Adrenal gland (tissue), 9 donors: ENCODE measurements at regions not wholly inside any gene's neighbourhood (a gene's known extent, or its start where the extent isn't known, plus 50 kb on each side); places are given as distances from the start of the nearest gene placed in this dataset.

Source experiments
- DNase-seq, 7 donors: peaks; one replicate each; pipeline ENCODE4 v3.0.0-alpha.2; 2019 to 2020
- H3K27ac ChIP-seq, 5 donors: fragments of 200-600 bp; sonication (generic) in 4 of 5; 1 replicate in 3 of 5; 2 replicates in 2 of 5; pipeline versions ENCODE4 v1.5.1 to v1.8.0; 2016 to 2020; ENCODE audit warnings: mild to moderate bottlenecking in 1 of 5
- H3K27me3 ChIP-seq: fragments of 200-600 bp; 2 replicates; pipeline ENCODE4 v1.8.0; 2021
- H3K36me3 ChIP-seq, 2 donors: fragments of 200-600 bp; replicated peaks in 1 of 2; 1 replicate in 1 of 2; 2 replicates in 1 of 2; pipeline versions ENCODE4 v1.5.1 to v1.8.0; 2018 to 2022
- H3K4me1 ChIP-seq, 2 donors: fragments of 200-600 bp; replicated peaks in 1 of 2; 1 replicate in 1 of 2; 2 replicates in 1 of 2; pipeline versions ENCODE4 v1.5.1 to v1.8.0; 2018 to 2021
- H3K4me3 ChIP-seq, 4 donors: fragments of 200-600 bp; sonication (generic) in 3 of 4; one replicate each; pipeline ENCODE4 v1.5.1; 2016 to 2018
- H3K9me3 ChIP-seq, 3 donors: fragments of 200-600 bp; sonication (generic) in 1 of 3; replicated peaks in 1 of 3; 1 replicate in 2 of 3; 2 replicates in 1 of 3; pipeline versions ENCODE4 v1.5.1 to v1.8.0; 2016 to 2021
- POLR2A ChIP-seq, 2 donors: fragments of 450-650 bp; IDR thresholded peaks; one replicate each; pipeline ENCODE4 v1.6.1; 2017; ENCODE audit warnings: antibody characterized with exemption in 2 of 2, mild to moderate bottlenecking in 2 of 2, moderate library complexity in 1 of 2
- WGBS, 4 donors: extraction: QIAGEN DNeasy Blood & Tissue Kit in 2 of 4; methylation state at CpG; one replicate each; pipeline versions ENCODE4 v1.1.5 to v1.1.7; 2013 to 2017; 5-methylcytosine and 5-hydroxymethylcytosine counted together
- intact Hi-C, 2 donors: fragments of 100-400 bp; cut with DNase I; formaldehyde crosslinking; loops; one replicate each; pipeline versions ENCODE4 v1.14.1 to v1.15.0; 2022 to 2023
- TF ChIP-seq, protein P1 (sequence below), 6 experiments: fragments of 450-650 bp in 4 of 6; fragments of 200-600 bp in 2 of 6; sonication (generic) in 1 of 6; IDR thresholded peaks; 1 replicate in 5 of 6; 2 replicates in 1 of 6; pipeline versions ENCODE4 v1.5.1 to v1.8.0; 2016 to 2021; ENCODE audit warnings: antibody characterized with exemption in 6 of 6, mild to moderate bottlenecking in 2 of 6, moderate library complexity in 1 of 6
- donor health status: healthy with polysubstance abuse.
- donor health status: Bipolar disorder and iron deficiency.
- donor health status: DM: yes; HTN: yes; CAD: no.
- donor health status: DM: no; HTN: no; CAD: no.
- donor health status: DM: no; HTN: no; CAD: no.

DNA sequence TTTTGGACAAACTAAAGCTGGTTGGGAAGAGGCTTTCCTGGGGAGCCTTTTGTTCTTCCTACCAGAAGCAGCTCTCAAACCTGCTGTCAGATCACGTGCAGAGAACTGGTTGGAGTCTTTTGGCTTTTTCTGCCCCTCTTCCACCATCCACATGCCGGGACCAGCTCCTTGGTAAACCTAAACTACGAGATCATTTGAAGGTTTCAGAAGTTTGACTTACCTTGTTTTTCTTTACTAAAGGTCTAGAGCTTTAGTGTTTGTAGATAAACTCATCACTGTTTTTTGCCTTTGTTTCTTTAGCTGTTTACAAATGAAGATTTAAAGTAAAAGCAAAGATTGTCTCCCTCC, 113.4 kb downstream of the HLX start:
- no peaks in the 10 kb centered on the region for H3K4me1 ChIP-seq
- H3K4me3 ChIP-seq = no peak overlapping the region
- H3K36me3 ChIP-seq = no peaks in the 10 kb centered on the region
- TF ChIP-seq, protein P1, sequence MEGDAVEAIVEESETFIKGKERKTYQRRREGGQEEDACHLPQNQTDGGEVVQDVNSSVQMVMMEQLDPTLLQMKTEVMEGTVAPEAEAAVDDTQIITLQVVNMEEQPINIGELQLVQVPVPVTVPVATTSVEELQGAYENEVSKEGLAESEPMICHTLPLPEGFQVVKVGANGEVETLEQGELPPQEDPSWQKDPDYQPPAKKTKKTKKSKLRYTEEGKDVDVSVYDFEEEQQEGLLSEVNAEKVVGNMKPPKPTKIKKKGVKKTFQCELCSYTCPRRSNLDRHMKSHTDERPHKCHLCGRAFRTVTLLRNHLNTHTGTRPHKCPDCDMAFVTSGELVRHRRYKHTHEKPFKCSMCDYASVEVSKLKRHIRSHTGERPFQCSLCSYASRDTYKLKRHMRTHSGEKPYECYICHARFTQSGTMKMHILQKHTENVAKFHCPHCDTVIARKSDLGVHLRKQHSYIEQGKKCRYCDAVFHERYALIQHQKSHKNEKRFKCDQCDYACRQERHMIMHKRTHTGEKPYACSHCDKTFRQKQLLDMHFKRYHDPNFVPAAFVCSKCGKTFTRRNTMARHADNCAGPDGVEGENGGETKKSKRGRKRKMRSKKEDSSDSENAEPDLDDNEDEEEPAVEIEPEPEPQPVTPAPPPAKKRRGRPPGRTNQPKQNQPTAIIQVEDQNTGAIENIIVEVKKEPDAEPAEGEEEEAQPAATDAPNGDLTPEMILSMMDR (IDR thresholded peaks at IDR 0.05) = no peak
- no peak for TF ChIP-seq POLR2A (IDR thresholded peaks at IDR 0.05)
- intact Hi-C loops = no loop called here
- peaks cover 12% of the 10 kb centered on the region for H3K27me3 ChIP-seq
- WGBS, 4 donors = 39 to 49% (median 44%) methylated on average over 3 of the region's 3 CpGs
- no peak overlapping the region for H3K27ac ChIP-seq
- H3K9me3 ChIP-seq = no peaks in the 10 kb centered on the region
- no peak for DNase-seq

DNA sequence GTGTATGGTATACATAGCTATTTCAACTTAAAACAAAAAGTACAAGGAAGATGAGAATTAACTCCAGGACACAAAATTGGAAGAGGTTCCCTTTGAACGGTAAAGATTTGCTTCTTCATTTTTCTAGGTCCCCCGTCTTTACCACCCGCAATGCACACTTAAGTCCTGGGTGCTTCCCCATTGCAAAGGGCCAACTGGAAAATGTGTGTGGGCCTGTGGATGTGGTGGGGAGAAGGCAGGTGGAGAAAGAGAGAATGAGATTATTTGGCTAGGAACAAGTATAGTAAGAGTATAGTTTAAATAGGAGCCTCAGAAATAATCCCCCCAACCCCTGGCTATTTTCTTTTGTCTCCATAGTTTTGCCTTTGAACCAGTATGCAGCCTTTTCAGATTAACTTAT, 115.4 kb downstream of the HLX start:
- TF ChIP-seq POLR2A (IDR thresholded peaks at IDR 0.05) = no peak
- TF ChIP-seq, protein P1 (IDR thresholded peaks at IDR 0.05) = no peak
- Histone ChIP-seq H3K9me3 (no peaks in the 10 kb centered on the region), H3K27me3 (peaks cover 12% of the 10 kb centered on the region), H3K27ac (no peak overlapping the region), H3K4me1 (no peaks in the 10 kb centered on the region), H3K36me3 (no peaks in the 10 kb centered on the region), H3K4me3 (no peak overlapping the region)
- no peak for DNase-seq
- intact Hi-C loops = no loop called here
- WGBS, 4 donors = 73 to 89% (median 83%) methylated on average over 3 of the region's 3 CpGs

DNA sequence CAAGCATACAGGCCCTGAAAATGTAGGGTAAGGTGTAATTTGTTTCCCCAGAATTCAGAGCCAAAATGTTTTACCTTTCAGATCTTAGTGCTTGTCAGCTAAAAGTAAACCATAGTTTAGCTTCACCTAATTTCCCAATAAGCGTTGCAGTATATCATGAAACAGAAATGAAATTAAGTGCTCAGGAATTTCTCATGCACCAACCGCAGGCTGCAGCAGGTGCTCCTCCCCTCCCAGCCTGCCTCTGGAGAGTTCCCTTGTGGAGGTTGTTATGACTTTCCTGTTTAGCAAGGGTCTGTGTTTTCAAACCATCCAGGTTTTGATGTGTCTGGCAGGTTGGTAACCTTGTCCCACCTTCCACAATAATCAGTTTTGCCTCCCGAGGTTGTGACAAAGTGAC, 118.5 kb downstream of the HLX start:
- WGBS, 4 donors = 70 to 83% (median 75%) methylated on average over 3 of the region's 3 CpGs
- no peaks in the 10 kb centered on the region for H3K4me1 ChIP-seq
- TF ChIP-seq POLR2A (IDR thresholded peaks at IDR 0.05) = no peak
- TF ChIP-seq, protein P1 (IDR thresholded peaks at IDR 0.05) = no peak
- peaks cover 10% of the 10 kb centered on the region for H3K27me3 ChIP-seq
- no peak overlapping the region for H3K4me3 ChIP-seq
- H3K9me3 ChIP-seq = no peaks in the 10 kb centered on the region
- no peaks in the 10 kb centered on the region for H3K36me3 ChIP-seq
- H3K27ac ChIP-seq = no peak overlapping the region
- DNase-seq = no peak
- intact Hi-C loops = no loop called here

DNA sequence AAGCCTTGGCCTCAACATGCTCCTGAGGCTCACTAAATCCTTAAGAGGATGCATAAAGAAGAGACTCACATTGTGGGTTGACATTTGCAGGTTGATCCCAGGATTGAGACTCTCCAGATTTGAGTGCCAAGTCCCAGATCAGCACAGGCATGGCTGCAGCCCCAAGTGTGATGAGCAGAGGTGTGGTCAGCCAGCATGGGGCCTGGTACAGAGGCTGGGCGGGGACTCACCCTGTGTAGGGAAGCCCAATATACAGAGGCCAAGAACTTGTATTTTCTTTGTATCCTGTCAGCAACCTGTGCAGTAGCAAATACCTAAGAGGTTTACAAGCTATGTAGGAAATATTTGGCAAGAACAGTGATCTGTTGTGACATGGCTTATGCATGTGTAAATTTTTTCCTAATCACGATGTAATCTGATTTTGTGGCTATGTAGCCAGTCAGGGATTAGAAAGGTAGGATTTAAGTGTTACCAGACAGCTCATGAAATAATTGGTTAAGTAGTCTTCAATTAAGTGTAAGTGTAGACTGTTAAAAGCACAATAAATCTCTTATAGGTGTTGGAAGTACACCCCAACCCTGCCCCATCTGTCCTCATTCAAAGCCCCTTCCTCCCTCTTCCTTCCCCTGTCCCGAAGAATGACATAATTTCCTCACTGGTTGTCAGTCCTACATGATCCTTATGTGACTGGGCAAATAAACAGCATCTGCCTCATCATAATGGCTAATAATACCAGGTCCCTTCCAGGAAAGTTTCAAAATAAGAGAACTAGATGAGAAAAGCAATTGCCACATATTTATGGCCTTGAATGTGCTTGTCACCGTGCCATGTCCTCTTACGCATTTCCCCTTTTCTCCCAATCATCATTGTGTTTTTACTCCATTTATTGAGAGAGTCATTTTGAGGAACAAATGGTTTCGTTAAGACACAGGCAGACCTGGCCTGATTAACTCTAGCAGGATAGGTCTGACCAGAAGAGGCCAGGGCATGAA, 120.9 kb downstream of the HLX start:
- Histone ChIP-seq H3K36me3 (no peaks in the 10 kb centered on the region), H3K4me3 (no peak overlapping the region), H3K27me3 (no peaks in the 10 kb centered on the region), H3K27ac (peak overlapping the region in 1 of 5 donors; percentile 74), H3K9me3 (no peaks in the 10 kb centered on the region), H3K4me1 (no peaks in the 10 kb centered on the region)
- 29 to 49% (median 42%) methylated on average over 5 to 6 of the region's 6 CpGs for WGBS, 4 donors
- TF ChIP-seq, protein P1 (IDR thresholded peaks at IDR 0.05) = no peak
- TF ChIP-seq POLR2A (IDR thresholded peaks at IDR 0.05) = no peak
- intact Hi-C loops = no loop called here
- peak; percentile 23 to 73 (median 57) for DNase-seq
